Activated T-helper 1 cell treated with anti-CD3 and anti-CD28 coated beads, Interleukin-12 subunit alpha, Interleukin-12 subunit beta, Interleukin-2, Interleukin-4 antibody, amounts not matched to agents 30 ng/mL and 10 ng/mL and 1 ng/mL, durations not matched to agents 14 hours and 24 hours and 36 hours (primary cell): ENCODE measurements at regions not wholly inside any gene's neighbourhood (a gene's known extent, or its start where the extent isn't known, plus 50 kb on each side); places are given as distances from the start of the nearest gene placed in this dataset.

ENCODE experiments used
- DNase-seq: peaks from one replicate; pipeline ENCODE4 v3.0.0; 2021; ENCODE audit warnings: low spot score
- H3K27ac Mint-ChIP-seq: one replicate; pipeline ENCODE4 v1.8.0; 2021; ENCODE audit warnings: mild to moderate bottlenecking, mixed read lengths
- H3K27me3 Mint-ChIP-seq: one replicate; pipeline ENCODE4 v1.8.0; 2022; ENCODE audit warnings: mild to moderate bottlenecking, moderate library complexity, mixed read lengths; ENCODE audit not compliant: insufficient read depth
- H3K36me3 Mint-ChIP-seq: one replicate; pipeline ENCODE4 v1.8.0; 2021; ENCODE audit warnings: low read depth, mixed read lengths
- H3K4me1 Mint-ChIP-seq: one replicate; pipeline ENCODE4 v1.8.0; 2021; ENCODE audit warnings: low read depth, mixed read lengths
- H3K4me3 Mint-ChIP-seq: one replicate; pipeline ENCODE4 v1.8.0; 2021; ENCODE audit warnings: mild to moderate bottlenecking, moderate library complexity, mixed read lengths
- H3K9me3 Mint-ChIP-seq: one replicate; pipeline ENCODE4 v1.8.0; 2021; ENCODE audit warnings: mixed read lengths
- intact Hi-C: fragments of 100-400 bp; cut with micrococcal nuclease; formaldehyde crosslinking; loops from one replicate; pipeline ENCODE4 v1.15.1; 2024

- no peak for DNase-seq
- Mint-ChIP-seq H3K27me3 (peaks cover 10% of the 10 kb centered on the region), H3K9me3 (no peaks in the 10 kb centered on the region), H3K4me3 (no peak overlapping the region), H3K27ac (no peak overlapping the region), H3K4me1 (peaks cover 8% of the 10 kb centered on the region), H3K36me3 (no peaks in the 10 kb centered on the region)
- intact Hi-C loops: loop anchor here (2.0 kb wide), 1 partner anchor 58 kb away; no protein-coding TSS in a partner anchor
These were observed 237.4 kb upstream of the UMPS start for GRCh38 chr3:124492824-124493223.

DNA sequence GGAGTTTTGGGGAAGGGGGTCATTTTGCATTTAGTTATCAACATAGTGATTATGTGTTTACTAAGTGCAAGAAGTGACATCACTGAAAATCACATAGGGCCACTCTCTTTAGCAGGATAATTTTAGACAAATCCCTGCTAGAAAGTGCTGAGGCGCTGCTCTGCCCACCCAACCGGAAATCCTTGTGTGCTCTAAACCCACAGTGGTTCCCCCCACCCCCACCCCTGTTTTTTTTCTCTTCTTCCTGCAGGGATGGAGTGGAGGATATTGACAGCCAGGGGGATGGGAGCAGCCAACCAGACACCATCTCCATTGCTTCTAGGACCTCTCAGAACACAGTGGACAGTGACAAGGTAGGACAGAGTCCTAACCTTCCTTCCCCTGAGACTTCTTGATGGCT lies 234.2 kb upstream of the UMPS start:
- H3K9me3 Mint-ChIP-seq: no peaks in the 10 kb centered on the region

GRCh38 chr3:124497487-124497886 lies 232.8 kb upstream of the UMPS start:
- Mint-ChIP-seq H3K27ac (no peak overlapping the region), H3K36me3 (no peaks in the 10 kb centered on the region)

More for the DNA sequence above, 234.2 kb upstream of the UMPS start:
- Mint-ChIP-seq H3K4me3 (no peak overlapping the region), H3K4me1 (peaks cover 5% of the 10 kb centered on the region), H3K27me3 (peaks cover 4% of the 10 kb centered on the region), H3K27ac (no peak overlapping the region), H3K36me3 (no peaks in the 10 kb centered on the region)
- intact Hi-C loops: no loop called here
- no peak for DNase-seq

GRCh38 chr3:124498891-124499290 lies 231.4 kb upstream of the UMPS start:
- no peak overlapping the region for H3K4me3 Mint-ChIP-seq
- no peaks in the 10 kb centered on the region for H3K4me1 Mint-ChIP-seq
- H3K27ac Mint-ChIP-seq: no peak overlapping the region
- H3K27me3 Mint-ChIP-seq: peaks cover 9% of the 10 kb centered on the region
- H3K36me3 Mint-ChIP-seq: no peaks in the 10 kb centered on the region
- intact Hi-C loops: no loop called here
- no peaks in the 10 kb centered on the region for H3K9me3 Mint-ChIP-seq
- DNase-seq: no peak

More at GRCh38 chr3:124497487-124497886, 232.8 kb upstream of the UMPS start:
- Mint-ChIP-seq H3K27me3 (peaks cover 9% of the 10 kb centered on the region), H3K4me1 (no peaks in the 10 kb centered on the region), H3K9me3 (no peaks in the 10 kb centered on the region), H3K4me3 (no peak overlapping the region)
- DNase-seq: no peak
- intact Hi-C loops: no loop called here

DNA sequence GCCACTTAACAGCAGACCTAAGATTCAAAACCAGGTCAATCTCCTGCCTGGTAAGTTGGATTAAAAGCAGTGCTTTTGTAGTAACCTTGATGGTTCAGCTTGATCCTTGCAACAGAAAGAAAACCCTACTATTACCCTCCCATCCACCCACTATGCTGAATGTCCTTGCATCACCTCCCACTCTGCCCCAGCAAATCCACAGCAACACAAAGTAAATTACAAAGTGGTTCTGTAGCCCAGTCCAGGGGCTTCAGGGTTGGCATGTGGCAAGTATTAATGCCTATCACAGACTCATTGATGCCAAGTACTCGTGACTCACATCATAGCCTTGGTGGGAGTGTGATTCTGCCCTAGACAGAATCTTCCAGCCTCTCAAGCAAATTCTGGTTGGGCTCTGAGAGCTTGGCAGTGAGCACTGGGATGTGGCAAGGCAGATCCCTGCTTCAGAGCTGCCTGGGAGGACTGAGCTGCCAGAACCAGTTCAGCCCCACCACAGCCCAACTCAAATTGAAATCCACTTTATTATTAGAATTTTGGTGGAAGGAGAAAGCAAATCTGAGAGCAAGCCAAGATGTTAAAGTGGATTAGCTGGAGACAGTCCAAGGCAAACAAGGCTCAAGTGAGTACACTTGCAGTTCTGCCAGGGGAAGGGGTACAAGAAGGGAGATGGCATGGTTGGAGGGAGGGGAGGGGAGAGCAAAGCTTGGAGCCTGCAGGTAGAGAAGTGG lies 225.8 kb upstream of the UMPS start:
- peaks cover 7% of the 10 kb centered on the region for H3K27me3 Mint-ChIP-seq
- H3K27ac Mint-ChIP-seq: no peak overlapping the region
- no peak for DNase-seq
- H3K4me1 Mint-ChIP-seq: no peaks in the 10 kb centered on the region
- H3K4me3 Mint-ChIP-seq: no peak overlapping the region
- H3K36me3 Mint-ChIP-seq: no peaks in the 10 kb centered on the region
- H3K9me3 Mint-ChIP-seq: no peaks in the 10 kb centered on the region
- intact Hi-C loops: no loop called here

DNA sequence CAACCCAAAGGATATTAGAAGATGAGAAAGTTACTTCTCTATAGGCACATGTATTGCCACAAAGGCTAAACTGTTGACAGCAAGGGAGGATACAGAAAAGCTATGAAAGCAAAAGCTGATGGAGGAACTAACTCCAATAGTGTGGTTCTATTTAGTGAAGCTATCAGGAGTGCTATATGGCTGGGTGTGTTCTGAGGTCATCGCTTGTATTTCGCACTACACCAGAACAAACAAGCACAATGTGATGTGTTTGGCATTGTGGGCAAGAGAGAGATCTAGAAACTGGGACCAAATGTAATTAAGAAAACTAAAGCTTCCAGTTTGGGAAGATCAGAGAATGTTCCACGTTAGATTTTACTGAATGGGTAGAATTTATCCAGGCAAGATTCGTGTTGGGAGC lies 220.4 kb upstream of the UMPS start:
- H3K27me3 Mint-ChIP-seq: peaks cover 10% of the 10 kb centered on the region
- H3K4me3 Mint-ChIP-seq: no peak overlapping the region
- no peaks in the 10 kb centered on the region for H3K36me3 Mint-ChIP-seq
- H3K9me3 Mint-ChIP-seq: no peaks in the 10 kb centered on the region
- H3K27ac Mint-ChIP-seq: no peak overlapping the region
- no peaks in the 10 kb centered on the region for H3K4me1 Mint-ChIP-seq
- intact Hi-C loops: no loop called here
- no peak for DNase-seq

DNA sequence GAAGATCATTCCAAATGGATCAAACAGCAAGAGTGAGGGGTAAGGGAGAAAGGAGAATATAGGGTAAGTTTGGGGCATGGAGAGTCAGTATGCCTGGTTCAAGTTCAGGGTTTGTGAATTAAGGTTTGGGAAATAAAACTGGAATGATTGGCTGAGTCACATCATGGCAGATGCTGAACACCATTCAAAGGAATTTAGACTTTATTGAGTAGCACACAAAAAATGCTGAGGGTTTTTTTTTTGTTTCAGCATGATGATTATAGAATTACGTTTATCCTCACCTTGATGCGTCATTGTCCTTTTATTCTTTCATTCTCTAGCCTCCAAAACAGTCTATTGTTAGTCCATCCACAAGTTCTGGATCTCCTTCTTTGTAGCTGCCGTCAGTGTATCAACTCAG lies 220.0 kb upstream of the UMPS start:
- no peak overlapping the region for H3K4me3 Mint-ChIP-seq
- H3K4me1 Mint-ChIP-seq: no peaks in the 10 kb centered on the region
- peaks cover 10% of the 10 kb centered on the region for H3K27me3 Mint-ChIP-seq
- DNase-seq: no peak
- H3K27ac Mint-ChIP-seq: no peak overlapping the region
- intact Hi-C loops: no loop called here
- H3K36me3 Mint-ChIP-seq: no peaks in the 10 kb centered on the region
- H3K9me3 Mint-ChIP-seq: no peaks in the 10 kb centered on the region

GRCh38 chr3:124512881-124513609 lies 217.2 kb upstream of the UMPS start:
- no peak overlapping the region for H3K4me3 Mint-ChIP-seq
- H3K36me3 Mint-ChIP-seq: no peaks in the 10 kb centered on the region
- H3K27ac Mint-ChIP-seq: no peak overlapping the region
- H3K4me1 Mint-ChIP-seq: no peaks in the 10 kb centered on the region
- intact Hi-C loops: no loop called here
- no peak for DNase-seq
- no peaks in the 10 kb centered on the region for H3K9me3 Mint-ChIP-seq
- H3K27me3 Mint-ChIP-seq: peaks cover 10% of the 10 kb centered on the region

DNA sequence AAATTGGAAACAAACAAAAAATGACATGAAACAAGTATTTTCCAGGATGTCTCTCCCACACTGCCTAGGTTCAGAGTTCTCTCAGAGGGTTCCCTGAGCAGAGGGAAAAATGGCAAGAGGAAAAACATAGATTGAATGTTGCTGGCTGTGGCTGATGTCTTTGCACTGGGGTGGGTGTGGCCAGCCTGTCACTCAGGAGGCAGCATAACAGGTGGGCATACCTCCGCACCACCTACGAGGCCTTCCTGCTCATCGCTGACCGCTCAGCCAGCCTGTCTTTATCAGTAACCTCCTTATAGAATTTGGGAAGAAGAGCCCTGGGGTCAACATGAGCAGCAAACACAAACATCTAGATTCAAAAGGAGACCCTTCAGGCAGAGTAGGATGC lies 216.6 kb upstream of the UMPS start:
- Mint-ChIP-seq H3K9me3 (no peaks in the 10 kb centered on the region), H3K36me3 (no peaks in the 10 kb centered on the region), H3K4me1 (no peaks in the 10 kb centered on the region), H3K27me3 (peaks cover 10% of the 10 kb centered on the region), H3K4me3 (no peak overlapping the region), H3K27ac (no peak overlapping the region)
- DNase-seq: no peak
- intact Hi-C loops: no loop called here

DNA sequence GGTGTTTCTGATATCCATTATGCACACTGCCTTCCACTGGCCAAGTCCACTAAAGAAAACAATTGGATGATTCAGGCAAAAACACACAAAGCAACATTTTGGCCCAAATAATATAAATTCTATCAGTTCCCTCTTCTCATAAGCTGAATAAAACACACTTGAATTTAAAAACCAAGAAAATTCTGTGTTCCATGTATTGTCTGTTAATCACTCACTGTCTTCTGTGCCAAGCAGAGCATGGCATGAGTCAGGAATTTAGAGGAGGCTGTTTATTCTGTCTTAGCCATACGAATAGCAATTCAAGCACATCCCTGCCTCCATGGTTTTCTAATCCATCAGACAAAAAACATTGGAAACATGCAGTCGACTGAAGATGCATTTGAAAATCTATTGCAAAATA lies 215.6 kb upstream of the UMPS start:
- intact Hi-C loops: no loop called here
- no peak overlapping the region for H3K4me3 Mint-ChIP-seq
- DNase-seq: no peak
- peaks cover 8% of the 10 kb centered on the region for H3K27me3 Mint-ChIP-seq
- no peaks in the 10 kb centered on the region for H3K36me3 Mint-ChIP-seq
- H3K9me3 Mint-ChIP-seq: no peaks in the 10 kb centered on the region
- no peak overlapping the region for H3K27ac Mint-ChIP-seq
- no peaks in the 10 kb centered on the region for H3K4me1 Mint-ChIP-seq

GRCh38 chr3:124516333-124516732 lies 213.9 kb upstream of the UMPS start:
- intact Hi-C loops: no loop called here
- Mint-ChIP-seq H3K9me3 (no peaks in the 10 kb centered on the region), H3K4me3 (no peak overlapping the region), H3K27ac (no peak overlapping the region), H3K4me1 (no peaks in the 10 kb centered on the region), H3K27me3 (peaks cover 12% of the 10 kb centered on the region), H3K36me3 (no peaks in the 10 kb centered on the region)
- DNase-seq: no peak

- DNase-seq: no peak
- Mint-ChIP-seq H3K9me3 (no peaks in the 10 kb centered on the region), H3K27me3 (peaks cover 12% of the 10 kb centered on the region), H3K36me3 (no peaks in the 10 kb centered on the region), H3K4me3 (no peak overlapping the region), H3K4me1 (no peaks in the 10 kb centered on the region), H3K27ac (no peak overlapping the region)
- intact Hi-C loops: no loop called here
These were observed 212.9 kb upstream of the UMPS start for GRCh38 chr3:124517306-124517705.

- no peaks in the 10 kb centered on the region for H3K9me3 Mint-ChIP-seq
- no peak for DNase-seq
- intact Hi-C loops: no loop called here
- H3K27me3 Mint-ChIP-seq: peaks cover 11% of the 10 kb centered on the region
- H3K4me3 Mint-ChIP-seq: no peak overlapping the region
- no peaks in the 10 kb centered on the region for H3K4me1 Mint-ChIP-seq
- no peaks in the 10 kb centered on the region for H3K36me3 Mint-ChIP-seq
- no peak overlapping the region for H3K27ac Mint-ChIP-seq
These were observed 211.9 kb upstream of the UMPS start for GRCh38 chr3:124518350-124518749.
